GM23248 (cell line): ENCODE measurements at regions not wholly inside any gene's neighbourhood (a gene's known extent, or its start where the extent isn't known, plus 50 kb on each side); places are given as distances from the start of the nearest gene placed in this dataset.

Experiments
- DNase-seq: peaks from one replicate; pipeline ENCODE4 v3.0.0-alpha.2; 2015
- H2AFZ ChIP-seq: fragments of 200-600 bp; sonication (generic); 2 replicates; pipeline ENCODE4 v1.6.1; 2016; ENCODE audit warnings: antibody characterized with exemption
- H3F3A ChIP-seq: fragments of 200-600 bp; sonication (generic); 2 replicates; pipeline ENCODE4 v1.6.1; 2016; ENCODE audit warnings: mild to moderate bottlenecking, antibody characterized with exemption, mixed run types; ENCODE audit not compliant: insufficient read depth
- H3K27ac ChIP-seq: fragments of 200-600 bp; sonication (generic); 2 replicates; pipeline ENCODE4 v1.5.1; 2016; ENCODE audit warnings: mild to moderate bottlenecking
- H3K27me3 ChIP-seq: fragments of 200-600 bp; sonication (generic); replicated peaks from 2 replicates; pipeline ENCODE4 v1.6.1; 2016; ENCODE audit warnings: mild to moderate bottlenecking; ENCODE audit not compliant: insufficient read depth
- H3K36me3 ChIP-seq: fragments of 200-600 bp; sonication (generic); 2 replicates; pipeline ENCODE4 v1.6.1; 2016; ENCODE audit warnings: low read depth, mild to moderate bottlenecking
- H3K4me1 ChIP-seq: fragments of 200-600 bp; sonication (generic); 2 replicates; pipeline ENCODE4 v1.6.1; 2016; ENCODE audit warnings: mild to moderate bottlenecking; ENCODE audit not compliant: insufficient read depth
- H3K4me2 ChIP-seq: fragments of 200-600 bp; sonication (generic); one replicate; pipeline ENCODE4 v1.6.1; 2016; ENCODE audit warnings: mild to moderate bottlenecking; ENCODE audit not compliant: unreplicated experiment
- H3K4me3 ChIP-seq: fragments of 200-600 bp; sonication (generic); 2 replicates; pipeline ENCODE4 v1.5.1; 2016; ENCODE audit warnings: mild to moderate bottlenecking
- H3K79me2 ChIP-seq: fragments of 200-600 bp; sonication (generic); 2 replicates; pipeline ENCODE4 v1.6.1; 2016; ENCODE audit warnings: mild to moderate bottlenecking; ENCODE audit not compliant: insufficient read depth
- H3K9ac ChIP-seq: fragments of 200-600 bp; sonication (generic); 2 replicates; pipeline ENCODE4 v1.6.1; 2016; ENCODE audit warnings: mild to moderate bottlenecking
- H3K9me2 ChIP-seq: fragments of 200-600 bp; sonication (generic); 2 replicates; pipeline ENCODE4 v1.6.1; 2016; ENCODE audit warnings: mixed run types, mild to moderate bottlenecking, moderate library complexity; ENCODE audit not compliant: insufficient read depth
- H3K9me3 ChIP-seq: fragments of 200-600 bp; sonication (generic); one replicate; pipeline ENCODE4 v1.6.1; 2017; ENCODE audit warnings: low read depth
- H4K20me1 ChIP-seq: fragments of 200-600 bp; sonication (generic); 2 replicates; pipeline ENCODE4 v1.6.0; 2016; ENCODE audit not compliant: insufficient read depth
- EZH2 ChIP-seq: fragments of 200-600 bp; sonication (generic); IDR thresholded peaks from 2 replicates; pipeline ENCODE4 v1.6.1; 2018; ENCODE audit warnings: antibody characterized with exemption, mild to moderate bottlenecking; ENCODE audit not compliant: insufficient read depth, poor library complexity, severe bottlenecking
- EZH2phosphoT487 ChIP-seq: fragments of 200-600 bp; sonication (generic); IDR thresholded peaks from 2 replicates; pipeline ENCODE4 v1.6.1; 2018; ENCODE audit warnings: antibody characterized with exemption, moderate library complexity, mild to moderate bottlenecking, low read depth; ENCODE audit not compliant: insufficient read depth
- WGBS, 2 experiments: methylation state at CpG; one replicate each; pipeline ENCODE4 v1.1.6; 2015 to 2017; ENCODE audit warnings: low lambda C conversion rate in 2 of 2, low coverage in 1 of 2; ENCODE audit errors: missing lambda C conversion rate in 2 of 2; 5-methylcytosine and 5-hydroxymethylcytosine counted together
- in situ Hi-C: fragments of 300-500 bp; cut with MboI; formaldehyde crosslinking; loops from 2 replicates; pipeline ENCODE4 v1.15.0; 2020

GRCh38 chr5:103489307-103489706, 73.3 kb downstream of the NUDT12 start:
- WGBS, 2 experiments, result 48 to 53% methylated on average over 2 of the region's 2 CpGs
- TF ChIP-seq EZH2phosphoT487 (no peak), EZH2 (no peak)

GRCh38 chr5:103487822-103488493, 74.6 kb downstream of the NUDT12 start:
- no peaks in the 10 kb centered on the region for H4K20me1 ChIP-seq
- H3K9me3 ChIP-seq, result no peaks in the 10 kb centered on the region
- no peak overlapping the region for H2AFZ ChIP-seq
- H3K79me2 ChIP-seq, result no peaks in the 10 kb centered on the region
- H3K36me3 ChIP-seq, result no peaks in the 10 kb centered on the region
- no peak for TF ChIP-seq EZH2phosphoT487
- TF ChIP-seq EZH2, result no peak
- no peak overlapping the region for H3K4me2 ChIP-seq
- no peaks in the 10 kb centered on the region for H3F3A ChIP-seq
- no peak overlapping the region for H3K9ac ChIP-seq
- in situ Hi-C loops, result no loop called here
- DNase-seq, result no peak
- H3K27ac ChIP-seq, result no peak overlapping the region
- H3K4me3 ChIP-seq, result no peak overlapping the region
- H3K9me2 ChIP-seq, result no peaks in the 10 kb centered on the region
- no peaks in the 10 kb centered on the region for H3K4me1 ChIP-seq
- 49 to 55% methylated on average over 3 of the region's 3 CpGs for WGBS, 2 experiments
- H3K27me3 ChIP-seq, result no peaks in the 10 kb centered on the region

More at GRCh38 chr5:103489307-103489706, 73.3 kb downstream of the NUDT12 start:
- Histone ChIP-seq H2AFZ (no peak overlapping the region), H3K79me2 (no peaks in the 10 kb centered on the region), H4K20me1 (no peaks in the 10 kb centered on the region), H3K36me3 (0 out of 2 replicates have a peak, but pooled peaks cover 2% of the 10 kb centered on the region), H3K9me3 (no peaks in the 10 kb centered on the region), H3K4me1 (no peaks in the 10 kb centered on the region), H3K4me2 (no peak overlapping the region), H3K9me2 (no peaks in the 10 kb centered on the region), H3K4me3 (no peak overlapping the region), H3F3A (no peaks in the 10 kb centered on the region), H3K27ac (no peak overlapping the region), H3K27me3 (no peaks in the 10 kb centered on the region), H3K9ac (no peak overlapping the region)
- DNase-seq, result no peak
- in situ Hi-C loops, result no loop called here

- H3K9ac ChIP-seq, result no peak overlapping the region
- no peak overlapping the region for H3K27ac ChIP-seq
- no peaks in the 10 kb centered on the region for H3K9me3 ChIP-seq
- no peak overlapping the region for H3K4me3 ChIP-seq
- H3F3A ChIP-seq, result no peaks in the 10 kb centered on the region
- H3K36me3 ChIP-seq, result no peaks in the 10 kb centered on the region
- 29 to 31% methylated on average over 6 of the region's 6 CpGs for WGBS, 2 experiments
- H2AFZ ChIP-seq, result no peak overlapping the region
- peak; percentile 17 for DNase-seq
- H3K9me2 ChIP-seq, result no peaks in the 10 kb centered on the region
- H3K79me2 ChIP-seq, result no peaks in the 10 kb centered on the region
- TF ChIP-seq EZH2phosphoT487, result no peak
- TF ChIP-seq EZH2, result no peak
- no peaks in the 10 kb centered on the region for H4K20me1 ChIP-seq
- no peak overlapping the region for H3K4me2 ChIP-seq
- H3K27me3 ChIP-seq, result no peaks in the 10 kb centered on the region
- in situ Hi-C loops, result no loop called here
- H3K4me1 ChIP-seq, result no peaks in the 10 kb centered on the region
These were observed 75.4 kb downstream of the NUDT12 start for GRCh38 chr5:103487218-103487617.

- TF ChIP-seq EZH2, result no peak
- TF ChIP-seq EZH2phosphoT487, result no peak
- Histone ChIP-seq H3F3A (no peaks in the 10 kb centered on the region), H2AFZ (no peak overlapping the region), H3K9ac (no peak overlapping the region), H3K9me3 (no peaks in the 10 kb centered on the region), H3K4me2 (no peak overlapping the region), H3K36me3 (no peaks in the 10 kb centered on the region), H3K9me2 (no peaks in the 10 kb centered on the region), H4K20me1 (no peaks in the 10 kb centered on the region), H3K27ac (no peak overlapping the region), H3K4me1 (no peaks in the 10 kb centered on the region), H3K4me3 (no peak overlapping the region), H3K27me3 (no peaks in the 10 kb centered on the region), H3K79me2 (no peaks in the 10 kb centered on the region)
- DNase-seq, result no peak
- WGBS, 2 experiments, result 64 to 68% methylated on average over 5 of the region's 5 CpGs
- in situ Hi-C loops, result no loop called here
These were observed 75.8 kb downstream of the NUDT12 start for GRCh38 chr5:103486739-103487138.

- Histone ChIP-seq H3K27me3 (no peaks in the 10 kb centered on the region), H2AFZ (no peak overlapping the region), H3K4me1 (0 out of 2 replicates have a peak, but pooled peaks cover 2% of the 10 kb centered on the region), H3K9me3 (no peaks in the 10 kb centered on the region), H3K79me2 (no peaks in the 10 kb centered on the region), H3K27ac (no peak overlapping the region), H3K36me3 (no peaks in the 10 kb centered on the region), H4K20me1 (no peaks in the 10 kb centered on the region), H3K9ac (no peak overlapping the region), H3K9me2 (no peaks in the 10 kb centered on the region), H3K4me2 (no peak overlapping the region), H3F3A (no peaks in the 10 kb centered on the region), H3K4me3 (no peak overlapping the region)
- WGBS, 2 experiments, result 63 to 69% methylated on average over 3 of the region's 3 CpGs
- in situ Hi-C loops, result no loop called here
- DNase-seq, result no peak
- TF ChIP-seq EZH2 (no peak), EZH2phosphoT487 (no peak)
These were observed 82.3 kb downstream of the NUDT12 start for GRCh38 chr5:103480246-103480645.
